Central memory CD8-positive, alpha-beta T cell (primary cell): ENCODE measurements at regions not wholly inside any gene's neighbourhood (a gene's known extent, or its start where the extent isn't known, plus 50 kb on each side); places are given as distances from the start of the nearest gene placed in this dataset.

ENCODE experiments used
- ATAC-seq: fragments of 150-1000 bp; cut with Tn5 transposase; replicated peaks from 2 replicates; pipeline ENCODE4 v1.10.0; 2022; ENCODE audit warnings: mild to moderate bottlenecking, moderate FRiP score, moderate number of reproducible peaks; ENCODE audit not compliant: poor library complexity, severe bottlenecking; ENCODE audit errors: extremely low read depth
- DNase-seq, 2 donors: peaks; one replicate each; pipeline ENCODE4 v3.0.0; 2021; ENCODE audit warnings: low spot score in 2 of 2
- H3K27ac Mint-ChIP-seq: one replicate; pipeline ENCODE4 v1.8.0; 2022; ENCODE audit warnings: low read depth, mild to moderate bottlenecking, moderate library complexity, mixed read lengths
- H3K27me3 Mint-ChIP-seq: one replicate; pipeline ENCODE4 v1.8.0; 2022; ENCODE audit warnings: mixed read lengths
- H3K36me3 Mint-ChIP-seq: one replicate; pipeline ENCODE4 v1.8.0; 2022; ENCODE audit warnings: mild to moderate bottlenecking, moderate library complexity, mixed read lengths; ENCODE audit not compliant: insufficient read depth
- H3K4me1 Mint-ChIP-seq: one replicate; pipeline ENCODE4 v1.8.0; 2022; ENCODE audit warnings: mixed read lengths
- H3K4me3 Mint-ChIP-seq: one replicate; pipeline ENCODE4 v1.8.0; 2022; ENCODE audit warnings: mild to moderate bottlenecking, moderate library complexity, mixed read lengths
- H3K9me3 Mint-ChIP-seq: one replicate; pipeline ENCODE4 v1.8.0; 2022; ENCODE audit warnings: mixed read lengths

DNA sequence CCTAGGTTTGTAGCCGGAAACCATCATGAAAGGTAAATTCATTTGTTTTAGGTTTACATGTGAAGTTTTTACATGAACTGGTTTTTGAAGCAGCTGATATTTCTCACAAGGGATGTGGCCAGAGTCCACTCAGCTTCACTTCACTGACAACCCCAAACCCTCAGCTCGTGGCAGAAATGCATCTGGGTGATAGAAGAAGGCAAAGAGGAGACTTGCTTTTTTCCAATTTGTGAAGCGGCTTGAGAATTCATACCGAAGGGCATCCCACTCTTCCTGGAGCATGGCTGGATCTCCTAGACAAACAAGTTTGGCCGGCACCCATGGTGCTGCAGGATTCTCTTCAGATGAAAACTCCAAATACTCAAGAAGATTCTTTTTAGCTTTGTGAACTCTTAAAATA, 392.8 kb upstream of the CNR1 start:
- Mint-ChIP-seq H3K36me3 (no peaks in the 10 kb centered on the region), H3K4me3 (no peak overlapping the region), H3K27ac (no peak overlapping the region), H3K4me1 (no peaks in the 10 kb centered on the region), H3K9me3 (no peaks in the 10 kb centered on the region), H3K27me3 (peaks cover 15% of the 10 kb centered on the region)
- ATAC-seq: no peak
- DNase-seq: no peak

DNA sequence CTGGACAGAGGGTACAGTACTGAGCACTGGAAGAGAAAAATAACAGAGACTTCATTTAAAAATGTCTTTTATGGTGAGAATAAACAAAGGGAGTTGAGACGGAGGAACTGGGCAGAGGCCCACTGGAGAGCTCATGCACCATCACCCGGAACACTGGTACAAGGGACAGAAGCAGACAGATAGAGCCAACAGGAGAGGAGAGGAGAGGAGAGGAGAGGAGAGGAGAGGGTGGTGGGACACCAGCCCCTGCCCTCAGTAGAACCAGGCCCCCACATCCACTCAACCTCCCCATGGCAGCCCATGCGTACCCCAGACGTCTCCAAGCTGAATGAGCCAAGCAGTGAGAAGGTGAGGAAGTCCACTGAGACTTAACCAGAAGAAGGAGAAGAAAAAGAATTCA, 390.5 kb upstream of the CNR1 start:
- H3K27ac Mint-ChIP-seq: no peak overlapping the region
- H3K4me1 Mint-ChIP-seq: no peaks in the 10 kb centered on the region
- DNase-seq (no peak), ATAC-seq (no peak)
- H3K27me3 Mint-ChIP-seq: peaks cover 15% of the 10 kb centered on the region
- H3K9me3 Mint-ChIP-seq: no peaks in the 10 kb centered on the region
- H3K4me3 Mint-ChIP-seq: no peak overlapping the region
- H3K36me3 Mint-ChIP-seq: no peaks in the 10 kb centered on the region

DNA sequence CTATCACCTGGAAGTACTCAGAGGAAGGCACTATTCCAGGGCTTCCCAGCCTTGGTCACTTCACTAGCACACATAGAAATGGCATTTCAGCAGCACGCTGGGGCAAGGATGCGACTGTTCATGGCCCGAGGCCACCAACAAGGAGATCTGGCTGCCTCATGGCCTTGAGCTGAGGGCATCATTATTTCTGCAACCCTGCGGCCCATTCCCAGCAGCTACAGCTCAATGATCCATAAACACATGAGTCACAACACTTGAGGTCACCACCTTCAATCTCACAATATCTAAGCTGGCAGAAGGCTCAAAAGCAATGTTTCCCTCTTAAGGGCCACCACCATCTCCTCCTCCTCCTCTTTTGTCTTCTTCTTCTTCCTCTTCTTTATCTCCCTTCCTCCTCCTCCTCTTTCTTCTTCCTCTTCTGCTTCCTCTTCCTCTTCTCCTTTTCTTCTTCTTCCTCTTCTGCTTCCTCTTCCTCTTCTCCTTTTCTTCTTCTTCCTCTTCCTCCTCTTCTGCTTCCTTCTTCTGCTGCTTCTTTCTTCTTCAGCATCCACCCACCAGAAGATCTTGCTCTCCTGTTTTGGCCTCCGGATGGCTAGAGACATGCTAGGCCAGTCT, 382.9 kb upstream of the CNR1 start:
- peaks cover 2% of the 10 kb centered on the region for H3K36me3 Mint-ChIP-seq
- H3K9me3 Mint-ChIP-seq: no peaks in the 10 kb centered on the region
- no peak overlapping the region for H3K4me3 Mint-ChIP-seq
- DNase-seq (no peak), ATAC-seq (no peak)
- peaks cover 6% of the 10 kb centered on the region for H3K27me3 Mint-ChIP-seq
- H3K4me1 Mint-ChIP-seq: no peaks in the 10 kb centered on the region
- H3K27ac Mint-ChIP-seq: no peak overlapping the region

DNA sequence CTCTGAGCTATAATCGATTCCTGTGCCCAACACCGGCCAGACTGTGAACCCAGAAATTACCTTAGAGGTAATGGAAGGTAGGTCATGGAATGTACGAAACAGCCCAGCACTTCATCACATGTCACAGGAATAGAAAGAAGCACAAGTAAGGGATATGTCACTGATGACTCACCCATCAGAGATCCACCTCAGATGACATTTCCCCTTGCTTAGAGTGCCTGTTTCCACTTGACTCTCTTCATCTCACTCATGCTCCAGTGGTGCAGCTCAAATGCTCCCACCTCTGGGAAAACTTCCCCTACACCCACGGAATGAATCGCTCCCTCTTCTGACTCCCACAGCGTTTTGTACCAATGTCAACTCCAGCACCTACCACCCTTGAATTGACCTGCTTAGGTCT, 381.6 kb upstream of the CNR1 start:
- no peak for DNase-seq
- Mint-ChIP-seq H3K9me3 (no peaks in the 10 kb centered on the region), H3K27ac (no peak overlapping the region), H3K4me1 (no peaks in the 10 kb centered on the region), H3K27me3 (peaks cover 6% of the 10 kb centered on the region), H3K4me3 (no peak overlapping the region), H3K36me3 (peaks cover 2% of the 10 kb centered on the region)
- ATAC-seq: no peak

DNA sequence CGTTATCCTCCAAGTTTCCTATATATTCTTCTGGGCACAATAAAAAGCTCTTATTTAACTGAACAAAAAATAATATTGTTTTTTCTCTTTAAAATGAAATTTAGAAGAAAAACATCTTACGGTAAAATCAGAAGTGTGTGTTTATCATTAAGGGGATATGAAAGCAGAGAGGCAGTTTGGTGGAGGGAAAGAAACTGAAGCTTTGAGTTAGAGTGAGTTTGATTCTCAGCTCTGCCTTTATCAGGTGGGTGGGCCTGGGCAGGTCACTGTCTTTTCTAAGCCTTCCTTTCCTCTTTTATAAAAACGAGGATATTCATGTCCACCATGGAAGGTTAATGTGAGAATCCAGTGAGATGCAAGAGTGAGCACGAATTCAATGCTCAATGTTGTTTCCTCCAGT, 379.8 kb upstream of the CNR1 start:
- no peak overlapping the region for H3K4me3 Mint-ChIP-seq
- no peak for ATAC-seq
- DNase-seq: no peak
- no peaks in the 10 kb centered on the region for H3K4me1 Mint-ChIP-seq
- H3K9me3 Mint-ChIP-seq: no peaks in the 10 kb centered on the region
- H3K36me3 Mint-ChIP-seq: peaks cover 2% of the 10 kb centered on the region
- H3K27me3 Mint-ChIP-seq: peaks cover 8% of the 10 kb centered on the region
- no peak overlapping the region for H3K27ac Mint-ChIP-seq

DNA sequence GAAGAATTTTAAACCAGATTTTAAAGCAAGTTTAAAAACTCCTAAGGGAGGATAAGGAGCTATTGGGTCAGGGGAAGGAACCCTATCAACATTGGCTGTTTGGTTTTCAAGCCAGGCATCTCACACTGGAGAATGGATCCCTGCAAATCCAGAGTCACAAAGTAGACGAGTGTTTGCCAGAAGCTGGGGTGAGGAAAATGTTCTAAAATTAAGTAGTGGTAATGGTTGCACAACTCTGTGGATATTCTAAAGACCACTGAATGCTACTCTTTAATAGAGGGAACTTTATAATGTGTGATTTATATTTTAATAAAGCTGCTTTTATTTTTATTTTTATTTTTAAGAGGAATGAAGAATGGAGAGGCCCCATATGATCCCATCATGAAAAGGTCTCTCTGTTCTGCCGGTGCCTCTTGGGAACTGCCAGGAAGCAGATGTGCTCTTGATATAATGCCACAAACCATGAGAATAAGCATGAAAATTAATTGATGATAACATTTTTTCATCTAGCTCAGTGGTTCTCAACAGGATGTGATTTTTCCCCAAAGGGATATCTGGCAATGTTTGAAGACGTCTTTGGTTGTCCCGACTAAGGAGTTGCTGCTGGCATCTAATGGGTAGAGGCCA, 379.0 kb upstream of the CNR1 start:
- Mint-ChIP-seq H3K36me3 (peaks cover 2% of the 10 kb centered on the region), H3K27me3 (peaks cover 17% of the 10 kb centered on the region), H3K4me3 (no peak overlapping the region), H3K4me1 (no peaks in the 10 kb centered on the region), H3K27ac (no peak overlapping the region), H3K9me3 (no peaks in the 10 kb centered on the region)
- ATAC-seq: no peak
- DNase-seq: no peak

DNA sequence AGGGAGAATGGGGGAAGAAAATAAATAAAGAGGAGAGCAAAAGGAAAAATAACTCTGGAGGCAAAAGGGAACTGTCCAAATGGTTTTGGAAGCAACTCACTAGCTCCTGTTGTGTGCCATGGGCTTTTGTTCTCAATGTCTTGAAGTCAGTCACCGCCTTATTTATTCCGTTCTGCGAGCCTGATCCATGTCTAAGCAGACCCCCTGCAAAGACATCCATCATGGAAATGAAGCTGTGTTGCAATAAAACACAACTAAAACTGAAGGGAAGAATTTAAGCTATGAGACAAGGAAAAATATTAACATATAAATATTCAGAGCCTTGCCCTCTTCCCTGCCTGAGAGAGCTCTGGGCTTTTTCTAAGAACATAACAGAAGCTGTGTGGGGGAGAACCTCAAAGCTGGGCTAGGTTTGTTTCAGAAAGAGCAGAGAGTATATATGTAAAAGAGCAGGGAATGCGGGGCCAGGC, 373.2 kb upstream of the CNR1 start:
- H3K9me3 Mint-ChIP-seq: no peaks in the 10 kb centered on the region
- no peak overlapping the region for H3K4me3 Mint-ChIP-seq
- no peak for DNase-seq
- no peak for ATAC-seq
- no peaks in the 10 kb centered on the region for H3K36me3 Mint-ChIP-seq
- no peak overlapping the region for H3K27ac Mint-ChIP-seq
- no peaks in the 10 kb centered on the region for H3K4me1 Mint-ChIP-seq
- peaks cover 69% of the 10 kb centered on the region for H3K27me3 Mint-ChIP-seq

DNA sequence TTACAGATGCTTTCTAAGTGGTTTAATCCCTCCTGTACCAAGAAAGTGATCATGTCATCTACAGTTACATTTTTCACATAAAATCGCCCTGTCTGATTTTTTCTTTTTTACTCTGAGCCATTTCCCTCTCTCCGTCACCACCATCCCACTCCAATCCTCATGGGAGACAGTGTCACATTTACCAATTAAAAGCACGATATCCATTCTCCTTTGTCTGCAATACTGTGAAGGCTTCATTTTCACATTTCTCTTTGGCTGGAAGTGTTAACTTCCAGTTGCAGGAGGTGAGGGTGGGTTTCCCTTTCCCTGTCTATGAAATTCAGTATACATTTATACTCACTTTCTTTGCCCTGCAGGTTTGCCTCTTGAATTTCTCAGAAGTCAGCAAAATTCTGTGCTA, 372.7 kb upstream of the CNR1 start:
- Mint-ChIP-seq H3K27me3 (peaks cover 74% of the 10 kb centered on the region), H3K9me3 (no peaks in the 10 kb centered on the region), H3K27ac (no peak overlapping the region), H3K36me3 (no peaks in the 10 kb centered on the region), H3K4me1 (no peaks in the 10 kb centered on the region), H3K4me3 (no peak overlapping the region)
- ATAC-seq: no peak
- no peak for DNase-seq

DNA sequence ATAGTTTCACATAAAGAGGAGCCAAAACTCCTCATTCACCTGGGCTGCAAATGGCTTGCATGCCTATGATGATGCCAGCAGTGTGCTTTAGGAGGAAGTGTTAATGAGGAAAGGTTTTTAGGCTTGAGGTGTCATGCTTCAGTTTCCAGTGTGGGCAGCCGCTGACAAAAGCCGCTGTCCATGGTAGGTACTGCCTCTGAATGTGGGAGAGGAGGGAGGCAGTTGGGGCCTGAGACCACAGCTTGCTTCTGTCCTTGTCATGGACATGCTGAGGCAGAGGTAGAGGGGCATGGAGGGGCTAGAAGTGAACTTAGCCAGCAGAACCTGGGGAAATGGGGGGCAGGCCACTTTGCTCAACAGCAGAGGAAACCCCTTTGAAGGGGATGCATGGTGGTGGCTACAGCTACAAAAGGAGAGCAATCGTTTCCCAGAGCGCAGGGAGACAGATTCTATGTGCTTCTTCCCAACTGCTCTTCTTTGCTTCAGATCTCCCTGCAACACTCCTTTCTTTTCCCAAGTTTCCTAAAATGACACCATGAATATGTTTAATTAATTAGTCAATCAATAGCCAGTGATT, 372.1 kb upstream of the CNR1 start:
- Mint-ChIP-seq H3K36me3 (no peaks in the 10 kb centered on the region), H3K27ac (no peak overlapping the region), H3K9me3 (no peaks in the 10 kb centered on the region), H3K4me3 (no peak overlapping the region), H3K4me1 (no peaks in the 10 kb centered on the region), H3K27me3 (peaks cover 77% of the 10 kb centered on the region)
- ATAC-seq: no peak
- DNase-seq: no peak

DNA sequence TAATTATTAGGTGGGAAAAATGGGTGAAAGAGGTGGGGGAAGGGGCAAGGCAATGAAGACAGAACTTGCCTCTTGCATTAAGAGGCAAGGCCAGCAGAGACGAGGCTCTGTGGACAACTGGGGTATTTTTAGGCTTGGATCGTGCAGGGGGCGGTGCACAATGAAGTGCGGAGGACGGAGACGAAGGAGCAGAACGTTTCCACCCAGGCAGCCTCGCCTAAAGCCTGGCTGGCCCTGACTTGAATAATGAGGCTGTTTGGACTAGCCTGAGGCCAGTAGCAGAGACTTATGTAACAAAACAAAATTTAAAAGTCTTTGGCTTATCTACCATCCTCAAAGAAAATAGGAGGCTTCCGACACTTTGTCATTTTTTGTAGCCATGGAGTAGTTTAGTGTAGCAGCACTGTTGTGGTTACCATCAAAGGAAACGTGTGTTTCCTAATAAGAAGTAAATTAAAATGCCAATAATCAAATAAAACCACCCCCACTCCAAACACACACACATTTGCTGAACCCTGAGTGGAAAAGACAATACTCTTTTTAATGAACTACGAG, 370.0 kb upstream of the CNR1 start:
- Mint-ChIP-seq H3K27ac (no peak overlapping the region), H3K36me3 (no peaks in the 10 kb centered on the region), H3K4me1 (no peaks in the 10 kb centered on the region), H3K9me3 (no peaks in the 10 kb centered on the region), H3K4me3 (no peak overlapping the region), H3K27me3 (peaks cover 96% of the 10 kb centered on the region)
- ATAC-seq (no peak), DNase-seq (no peak)

DNA sequence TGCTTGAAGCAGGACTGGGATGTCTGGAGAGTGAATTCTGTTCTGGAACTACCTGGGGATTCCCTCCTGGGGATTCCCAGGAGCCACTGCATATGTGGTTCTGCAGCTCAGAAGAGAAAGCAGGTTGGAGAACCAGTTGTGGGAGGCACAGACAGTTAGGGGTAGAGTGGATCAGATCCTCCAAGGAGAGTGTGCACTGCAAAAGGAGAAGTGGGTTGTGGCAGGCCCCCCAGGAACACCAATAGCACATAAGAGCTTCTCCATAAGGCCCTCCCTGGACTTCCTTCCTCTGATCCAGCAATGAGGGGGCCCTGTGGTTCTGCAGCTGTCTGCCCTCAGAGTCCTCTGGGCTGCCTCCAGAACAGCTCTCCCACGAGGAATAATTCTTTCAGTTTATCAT, 369.2 kb upstream of the CNR1 start:
- Mint-ChIP-seq H3K36me3 (no peaks in the 10 kb centered on the region), H3K9me3 (no peaks in the 10 kb centered on the region), H3K4me1 (no peaks in the 10 kb centered on the region), H3K27me3 (peaks cover 93% of the 10 kb centered on the region), H3K27ac (no peak overlapping the region), H3K4me3 (no peak overlapping the region)
- no peak for ATAC-seq
- DNase-seq: no peak

DNA sequence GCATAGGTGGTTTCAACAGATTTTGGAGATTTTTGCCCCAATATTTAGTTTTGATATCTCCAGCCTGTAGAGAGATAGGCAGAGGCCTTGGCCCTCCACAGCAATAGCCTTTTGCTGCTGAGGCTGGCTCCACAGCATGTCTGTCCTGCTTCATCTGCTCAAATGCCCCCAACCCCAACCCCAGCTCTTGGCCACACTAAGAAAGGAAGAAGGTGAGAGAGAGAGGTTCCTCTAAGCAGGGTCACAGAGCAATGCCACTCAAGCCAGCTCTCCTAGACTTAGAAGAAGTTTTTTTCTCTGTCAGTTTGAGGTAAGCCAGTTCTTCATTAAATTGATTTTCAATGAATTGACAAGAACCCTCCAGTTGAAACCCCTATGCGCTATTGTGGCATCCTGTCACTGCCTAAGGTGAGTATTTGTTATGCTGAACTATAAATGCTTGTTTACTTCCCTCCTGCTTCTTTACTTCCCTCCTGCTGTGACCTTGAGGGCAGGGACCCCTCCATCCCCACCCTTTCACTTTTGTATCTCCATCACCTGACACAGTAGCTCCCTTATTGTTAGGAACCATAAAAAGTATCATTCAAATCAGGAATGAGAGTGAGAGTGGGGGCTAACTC, 366.2 kb upstream of the CNR1 start:
- Mint-ChIP-seq H3K4me3 (no peak overlapping the region), H3K4me1 (no peaks in the 10 kb centered on the region), H3K36me3 (no peaks in the 10 kb centered on the region), H3K27me3 (peaks cover 92% of the 10 kb centered on the region), H3K9me3 (no peaks in the 10 kb centered on the region), H3K27ac (no peak overlapping the region)
- ATAC-seq: no peak
- DNase-seq: no peak

DNA sequence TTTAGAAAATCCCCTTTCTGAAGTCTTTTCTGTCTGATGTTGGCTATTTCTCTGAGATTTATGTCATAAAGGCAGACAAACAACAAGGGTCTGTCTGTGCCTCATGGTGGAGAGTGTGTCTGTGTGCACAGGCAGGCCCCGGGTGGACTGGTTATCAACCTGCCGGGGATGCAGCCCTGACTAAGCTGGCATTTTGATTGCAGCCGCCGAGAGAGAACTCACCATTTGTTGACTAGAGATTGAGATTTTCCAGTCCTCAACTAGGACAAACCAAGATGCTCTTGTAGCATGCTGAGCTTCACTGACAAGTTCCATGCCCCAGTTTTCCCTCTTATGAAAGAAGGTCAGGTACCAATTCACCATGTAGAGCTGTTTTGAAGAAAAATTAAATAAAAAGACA, 363.6 kb upstream of the CNR1 start:
- no peak overlapping the region for H3K27ac Mint-ChIP-seq
- H3K9me3 Mint-ChIP-seq: peaks cover 6% of the 10 kb centered on the region
- H3K27me3 Mint-ChIP-seq: peaks cover 71% of the 10 kb centered on the region
- no peaks in the 10 kb centered on the region for H3K36me3 Mint-ChIP-seq
- no peak for ATAC-seq
- no peak overlapping the region for H3K4me3 Mint-ChIP-seq
- DNase-seq: no peak
- no peaks in the 10 kb centered on the region for H3K4me1 Mint-ChIP-seq
